ENCODE measurements at regions not wholly inside any gene's neighbourhood (a gene's known extent, or its start where the extent isn't known, plus 50 kb on each side); places are given as distances from the start of the nearest gene placed in this dataset.

DNA sequence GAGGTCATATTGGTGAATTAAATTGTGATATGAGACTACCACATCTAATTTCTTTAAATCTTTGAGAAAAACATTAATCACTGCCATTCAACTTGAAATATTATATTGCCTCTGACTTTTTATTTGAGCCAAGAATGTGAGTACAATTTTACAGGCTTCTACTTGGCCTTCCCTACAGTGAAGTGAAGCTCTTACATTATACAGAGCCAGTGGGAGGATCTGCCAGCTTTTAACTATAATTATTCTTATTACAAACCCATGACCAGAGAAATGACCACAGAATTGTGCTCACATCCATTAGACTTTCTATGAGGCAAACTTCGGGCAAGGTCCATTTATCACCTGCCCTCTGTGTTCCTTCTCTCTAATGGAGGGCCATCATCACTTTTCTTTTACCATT is 114.2 kb downstream of the RERGL start:
- H2BK20ac ChIP-seq (ENCODE audit: low read depth, low read length, poor library complexity, severe bottlenecking): no peak overlapping the region
- Mint-ChIP-seq H3K27ac (no peak overlapping the region), H3K36me3 (ENCODE audit: insufficient read depth in 1 of 3, low read depth in 3 of 3) (no peaks in the 10 kb centered on the region), H3K27me3 (ENCODE audit: low read depth) (no peaks in the 10 kb centered on the region), H3K4me1 (no peaks in the 10 kb centered on the region), H3K9me3 (no peaks in the 10 kb centered on the region), H3K4me3 (no peak overlapping the region)
- no peak overlapping the region for H2BK15ac ChIP-seq (ENCODE audit: low read depth, low read length)
- H3K23ac ChIP-seq (ENCODE audit: insufficient read length, low read depth, low read length): no peak overlapping the region
- TF ChIP-seq, protein P1, sequence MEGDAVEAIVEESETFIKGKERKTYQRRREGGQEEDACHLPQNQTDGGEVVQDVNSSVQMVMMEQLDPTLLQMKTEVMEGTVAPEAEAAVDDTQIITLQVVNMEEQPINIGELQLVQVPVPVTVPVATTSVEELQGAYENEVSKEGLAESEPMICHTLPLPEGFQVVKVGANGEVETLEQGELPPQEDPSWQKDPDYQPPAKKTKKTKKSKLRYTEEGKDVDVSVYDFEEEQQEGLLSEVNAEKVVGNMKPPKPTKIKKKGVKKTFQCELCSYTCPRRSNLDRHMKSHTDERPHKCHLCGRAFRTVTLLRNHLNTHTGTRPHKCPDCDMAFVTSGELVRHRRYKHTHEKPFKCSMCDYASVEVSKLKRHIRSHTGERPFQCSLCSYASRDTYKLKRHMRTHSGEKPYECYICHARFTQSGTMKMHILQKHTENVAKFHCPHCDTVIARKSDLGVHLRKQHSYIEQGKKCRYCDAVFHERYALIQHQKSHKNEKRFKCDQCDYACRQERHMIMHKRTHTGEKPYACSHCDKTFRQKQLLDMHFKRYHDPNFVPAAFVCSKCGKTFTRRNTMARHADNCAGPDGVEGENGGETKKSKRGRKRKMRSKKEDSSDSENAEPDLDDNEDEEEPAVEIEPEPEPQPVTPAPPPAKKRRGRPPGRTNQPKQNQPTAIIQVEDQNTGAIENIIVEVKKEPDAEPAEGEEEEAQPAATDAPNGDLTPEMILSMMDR (conservative IDR thresholded peaks at IDR 0.05): no peak
- no CpG with 5 or more reads among the region's 1 CpG for WGBS (ENCODE audit: extremely low coverage, insufficient read length, low lambda C conversion rate)
- H4K8ac ChIP-seq (replicated peaks; ENCODE audit: insufficient read length, low read depth, low read length): no peak overlapping the region
- no peak overlapping the region for H3K27ac ChIP-seq (ENCODE audit: insufficient read length, low read depth, low read length)
- no peaks in the 10 kb centered on the region for H3K79me2 ChIP-seq (ENCODE audit: insufficient read depth, low read length)
- no peaks in the 10 kb centered on the region for H3K9me3 ChIP-seq (ENCODE audit: control insufficient read depth, low read depth, low read length)
- no peak overlapping the region for H3K18ac ChIP-seq (ENCODE audit: insufficient read length, low read depth, low read length)
- no peak overlapping the region for H2BK12ac ChIP-seq (ENCODE audit: insufficient read length, low read depth, low read length)
- H3K9ac ChIP-seq (ENCODE audit: extremely low read depth, insufficient read length, low read length): no peak overlapping the region
- H3K4me2 ChIP-seq (ENCODE audit: insufficient read depth, insufficient read length, low read length): no peak overlapping the region
- H2BK120ac ChIP-seq (ENCODE audit: low read depth, low read length, poor library complexity, severe bottlenecking): no peak overlapping the region
- H3K79me1 ChIP-seq (ENCODE audit: insufficient read depth, low read depth, low read length, poor library complexity, severe bottlenecking): no peaks in the 10 kb centered on the region
- no peaks in the 10 kb centered on the region for H3K23me2 ChIP-seq (ENCODE audit: insufficient read length, low read depth, low read length, poor library complexity, severe bottlenecking)
- no peak overlapping the region for H2AK5ac ChIP-seq (ENCODE audit: insufficient read length, low read length)
- H3K4ac ChIP-seq (ENCODE audit: low read depth, low read length): no peak overlapping the region
- no peak overlapping the region for H4K5ac ChIP-seq (ENCODE audit: insufficient read length, low read depth, low read length)
- no peaks in the 10 kb centered on the region for H3K4me1 ChIP-seq (ENCODE audit: insufficient read depth, low read length)
- H3K56ac ChIP-seq (ENCODE audit: insufficient read length, low read depth, low read length): no peak overlapping the region
- H3T11ph ChIP-seq (ENCODE audit: low read length): no peak overlapping the region
- no peaks in the 10 kb centered on the region for H4K20me1 ChIP-seq (ENCODE audit: control insufficient read depth, insufficient read depth, insufficient read length)
- DNase-seq: no peak
- H2AFZ ChIP-seq (ENCODE audit: low read length): no peak overlapping the region
- H2BK5ac ChIP-seq (ENCODE audit: insufficient read length, low read length): no peak overlapping the region
- H3K27me3 ChIP-seq (ENCODE audit: insufficient read depth, low read length): no peaks in the 10 kb centered on the region
- H4K91ac ChIP-seq (ENCODE audit: insufficient read length, low read depth, low read length): no peak overlapping the region
- no peak overlapping the region for H3K14ac ChIP-seq (ENCODE audit: insufficient read depth, low read length)
